Keratinocyte (primary cell): ENCODE measurements at regions not wholly inside any gene's neighbourhood (a gene's known extent, or its start where the extent isn't known, plus 50 kb on each side); places are given as distances from the start of the nearest gene placed in this dataset.

Source experiments
- DNase-seq: peaks from one replicate; pipeline ENCODE4 v3.0.0-alpha.2; 2011; ENCODE audit warnings: low read depth, missing footprints, low spot score
- FAIRE-seq: peaks from 2 replicates; lab custom pipeline; 2011; peaks lifted over from hg19 to GRCh38; lab: Jason Lieb, UNC
- H2AFZ ChIP-seq: 2 replicates; pipeline ENCODE4 v1.6.0; 2012; ENCODE audit warnings: low read length, control low read depth, inconsistent platforms; ENCODE audit not compliant: control insufficient read depth
- H3K27ac ChIP-seq: 2 replicates; pipeline ENCODE4 v1.5.1; 2011; ENCODE audit warnings: low read length; ENCODE audit not compliant: control insufficient read depth, insufficient read depth
- H3K27me3 ChIP-seq: 3 replicates; pipeline ENCODE4 v1.6.0; 2011; ENCODE audit warnings: low read length; ENCODE audit not compliant: control insufficient read depth, insufficient read depth; ENCODE audit errors: extremely low read depth
- H3K36me3 ChIP-seq, 2 experiments: 2 replicates in 1 of 2; 3 replicates in 1 of 2; pipeline ENCODE4 v1.5.1; 2011; ENCODE audit warnings: low read length in 2 of 2, mild to moderate bottlenecking in 1 of 2; ENCODE audit not compliant: control insufficient read depth in 2 of 2, insufficient read depth in 2 of 2; ENCODE audit errors: extremely low read depth in 1 of 2
- H3K4me1 ChIP-seq: 3 replicates; pipeline ENCODE4 v1.5.1; 2011; ENCODE audit warnings: low read length; ENCODE audit not compliant: control insufficient read depth, insufficient read depth; ENCODE audit errors: extremely low read depth
- H3K4me2 ChIP-seq: 3 replicates; pipeline ENCODE4 v1.6.0; 2011; ENCODE audit warnings: low read depth, low read length; ENCODE audit not compliant: control insufficient read depth, insufficient read depth; ENCODE audit errors: extremely low read depth
- H3K4me3 ChIP-seq, 3 experiments: fragments of 200-600 bp in 1 of 3; sonication (generic) in 1 of 3; 2 replicates in 2 of 3; 3 replicates in 1 of 3; pipeline ENCODE4 v1.5.1; 2011 to 2016; ENCODE audit warnings: low read length in 3 of 3, mild to moderate bottlenecking in 3 of 3, control low read depth in 2 of 3, inconsistent platforms in 1 of 3, low read depth in 1 of 3, mixed read lengths in 1 of 3, mixed run types in 1 of 3, moderate library complexity in 1 of 3; ENCODE audit not compliant: control insufficient read depth in 2 of 3, insufficient read depth in 2 of 3; ENCODE audit errors: extremely low read depth in 1 of 3
- H3K79me2 ChIP-seq: 2 replicates; pipeline ENCODE4 v1.6.0; 2012; ENCODE audit warnings: low read length; ENCODE audit not compliant: control insufficient read depth, insufficient read depth
- H3K9ac ChIP-seq: 3 replicates; pipeline ENCODE4 v1.6.0; 2011; ENCODE audit warnings: low read length; ENCODE audit not compliant: control insufficient read depth, insufficient read depth; ENCODE audit errors: extremely low read depth
- H3K9me1 ChIP-seq: 3 replicates; pipeline ENCODE4 v1.6.0; 2011; ENCODE audit warnings: low read length; ENCODE audit not compliant: control insufficient read depth, insufficient read depth; ENCODE audit errors: extremely low read depth
- H3K9me3 ChIP-seq: 2 replicates; pipeline ENCODE4 v1.5.1; 2012; ENCODE audit warnings: low read depth, low read length; ENCODE audit not compliant: control insufficient read depth
- H4K20me1 ChIP-seq: 3 replicates; pipeline ENCODE4 v1.6.0; 2011; ENCODE audit warnings: low read length; ENCODE audit not compliant: control insufficient read depth, insufficient read depth; ENCODE audit errors: extremely low read depth
- EZH2 ChIP-seq: IDR thresholded peaks from one replicate; pipeline ENCODE4 v1.6.1; 2012; ENCODE audit warnings: inconsistent platforms, mild to moderate bottlenecking, low read length, moderate library complexity
- dilution Hi-C: fragments of 300-500 bp; cut with MboI; formaldehyde crosslinking; loops from one replicate; pipeline ENCODE4 v1.7.0; 2020; ENCODE audit warnings: low sequenced_read_pairs; ENCODE audit not compliant: extremely low pct_ligation_motif_present
- TF ChIP-seq, protein P1 (sequence below), 3 experiments: IDR thresholded peaks in 1 of 3; conservative IDR thresholded peaks in 1 of 3; optimal IDR thresholded peaks in 1 of 3; 2 replicates in 2 of 3; 3 replicates in 1 of 3; pipeline versions ENCODE3 to v1.5.1; 2011; ENCODE audit warnings: low read length in 3 of 3, mild to moderate bottlenecking in 3 of 3, moderate library complexity in 2 of 3, control low read depth in 1 of 3, inconsistent platforms in 1 of 3; ENCODE audit not compliant: insufficient read depth in 2 of 3; ENCODE audit errors: extremely low read depth in 1 of 3

DNA sequence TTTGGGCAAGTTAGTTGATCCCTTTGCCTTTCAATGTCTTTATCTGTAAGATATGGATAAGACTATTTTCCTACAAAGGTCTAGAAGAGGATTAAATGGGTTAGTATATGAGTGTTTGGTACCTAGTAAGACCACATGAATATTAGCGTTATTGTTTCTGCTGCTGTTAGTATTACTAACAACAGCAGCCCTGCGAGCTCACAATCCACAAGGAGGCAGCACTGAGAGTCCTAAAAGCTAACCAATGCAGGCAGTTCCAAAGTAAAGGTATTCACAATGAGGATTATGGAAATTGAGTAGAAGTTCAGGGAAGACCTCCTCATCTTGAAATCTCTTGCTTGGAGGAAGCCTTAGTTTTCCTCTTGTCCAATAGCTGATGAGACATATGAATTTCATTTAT is 248.9 kb downstream of the TDRD15 start:
- H3K27ac ChIP-seq = no peak overlapping the region
- peaks cover under 1% of the 10 kb centered on the region for H3K4me1 ChIP-seq
- FAIRE-seq (no peak), DNase-seq (no peak)
- H3K27me3 ChIP-seq = no peaks in the 10 kb centered on the region
- TF ChIP-seq, protein P1, sequence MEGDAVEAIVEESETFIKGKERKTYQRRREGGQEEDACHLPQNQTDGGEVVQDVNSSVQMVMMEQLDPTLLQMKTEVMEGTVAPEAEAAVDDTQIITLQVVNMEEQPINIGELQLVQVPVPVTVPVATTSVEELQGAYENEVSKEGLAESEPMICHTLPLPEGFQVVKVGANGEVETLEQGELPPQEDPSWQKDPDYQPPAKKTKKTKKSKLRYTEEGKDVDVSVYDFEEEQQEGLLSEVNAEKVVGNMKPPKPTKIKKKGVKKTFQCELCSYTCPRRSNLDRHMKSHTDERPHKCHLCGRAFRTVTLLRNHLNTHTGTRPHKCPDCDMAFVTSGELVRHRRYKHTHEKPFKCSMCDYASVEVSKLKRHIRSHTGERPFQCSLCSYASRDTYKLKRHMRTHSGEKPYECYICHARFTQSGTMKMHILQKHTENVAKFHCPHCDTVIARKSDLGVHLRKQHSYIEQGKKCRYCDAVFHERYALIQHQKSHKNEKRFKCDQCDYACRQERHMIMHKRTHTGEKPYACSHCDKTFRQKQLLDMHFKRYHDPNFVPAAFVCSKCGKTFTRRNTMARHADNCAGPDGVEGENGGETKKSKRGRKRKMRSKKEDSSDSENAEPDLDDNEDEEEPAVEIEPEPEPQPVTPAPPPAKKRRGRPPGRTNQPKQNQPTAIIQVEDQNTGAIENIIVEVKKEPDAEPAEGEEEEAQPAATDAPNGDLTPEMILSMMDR (optimal IDR thresholded peaks at IDR 0.05 in 1 of 3, IDR thresholded peaks at IDR 0.05 in 1 of 3, conservative IDR thresholded peaks at IDR 0.05 in 1 of 3; ENCODE audit: extremely low read depth in 1 of 3, insufficient read depth in 2 of 3, low read length in 3 of 3) = peak; percentile 55 to 68 (median 62)
- no peak for TF ChIP-seq EZH2
- no peak overlapping the region for H2AFZ ChIP-seq
- H3K4me2 ChIP-seq = no peak overlapping the region
- no peaks in the 10 kb centered on the region for H3K9me1 ChIP-seq
- no peak overlapping the region for H3K4me3 ChIP-seq
- no peaks in the 10 kb centered on the region for H3K36me3 ChIP-seq
- dilution Hi-C loops = no loop called here
- H4K20me1 ChIP-seq = no peaks in the 10 kb centered on the region
- H3K9me3 ChIP-seq = no peaks in the 10 kb centered on the region
- H3K79me2 ChIP-seq = no peaks in the 10 kb centered on the region
- no peak overlapping the region for H3K9ac ChIP-seq

GRCh38 chr2:21376864-21377263 is 253.1 kb downstream of the TDRD15 start:
- Histone ChIP-seq H2AFZ (no peak overlapping the region), H3K4me2 (no peak overlapping the region), H3K27me3 (no peaks in the 10 kb centered on the region), H3K27ac (no peak overlapping the region), H3K4me1 (no peaks in the 10 kb centered on the region), H4K20me1 (no peaks in the 10 kb centered on the region), H3K79me2 (no peaks in the 10 kb centered on the region), H3K4me3 (no peak overlapping the region), H3K9me3 (no peaks in the 10 kb centered on the region), H3K9me1 (no peaks in the 10 kb centered on the region), H3K9ac (no peak overlapping the region), H3K36me3 (no peaks in the 10 kb centered on the region)
- FAIRE-seq = no peak
- DNase-seq = no peak
- no peak for TF ChIP-seq EZH2
- TF ChIP-seq, protein P1 (optimal IDR thresholded peaks at IDR 0.05 in 1 of 3, IDR thresholded peaks at IDR 0.05 in 1 of 3, conservative IDR thresholded peaks at IDR 0.05 in 1 of 3; ENCODE audit: extremely low read depth in 1 of 3, insufficient read depth in 2 of 3, low read length in 3 of 3) = no peak
- dilution Hi-C loops = no loop called here
